CD4-positive, alpha-beta T cell treated with Interleukin-12 subunit alpha and Interleukin-12 subunit beta, for 1 hour (primary cell): ENCODE measurements at regions not wholly inside any gene's neighbourhood (a gene's known extent, or its start where the extent isn't known, plus 50 kb on each side); places are given as distances from the start of the nearest gene placed in this dataset.
"Not testable (repeated sequence)": the region's sequence is repeated elsewhere in the genome, so short reads cannot be mapped to it uniquely, and the experiment has no call there.

Experiments used
- DNase-seq: peaks from one replicate; pipeline ENCODE4 v3.0.0-alpha.2; 2020

GRCh38 chr18:59038295-59039039 is 101.2 kb upstream of the SEC11C start:
- no peak for DNase-seq

- not testable (repeated sequence) for DNase-seq
Measured at GRCh38 chr18:59039040-59039320, 100.7 kb upstream of the SEC11C start.

GRCh38 chr18:59039449-59039848 is 100.2 kb upstream of the SEC11C start:
- DNase-seq = no peak

DNA sequence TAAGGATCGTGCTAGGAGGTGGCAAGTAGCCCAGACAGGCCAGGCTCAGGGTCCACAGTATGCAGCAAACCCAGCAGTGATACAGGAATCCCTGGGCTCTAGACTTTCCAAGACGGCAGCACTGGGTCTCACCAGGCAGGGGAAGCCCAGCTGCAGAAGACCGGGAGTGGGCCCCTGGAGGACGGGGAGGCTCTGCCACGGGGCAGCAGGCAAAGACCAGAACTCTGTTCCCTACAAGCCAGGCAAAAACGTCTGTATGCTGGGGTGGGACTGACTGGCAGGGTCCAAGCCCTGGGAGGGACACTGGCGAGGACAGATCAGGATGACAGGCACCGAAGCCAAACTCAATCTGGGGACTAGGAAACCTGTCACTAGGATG is 98.9 kb upstream of the SEC11C start:
- DNase-seq = no peak

GRCh38 chr18:59041296-59041695 is 98.4 kb upstream of the SEC11C start:
- no peak for DNase-seq

DNA sequence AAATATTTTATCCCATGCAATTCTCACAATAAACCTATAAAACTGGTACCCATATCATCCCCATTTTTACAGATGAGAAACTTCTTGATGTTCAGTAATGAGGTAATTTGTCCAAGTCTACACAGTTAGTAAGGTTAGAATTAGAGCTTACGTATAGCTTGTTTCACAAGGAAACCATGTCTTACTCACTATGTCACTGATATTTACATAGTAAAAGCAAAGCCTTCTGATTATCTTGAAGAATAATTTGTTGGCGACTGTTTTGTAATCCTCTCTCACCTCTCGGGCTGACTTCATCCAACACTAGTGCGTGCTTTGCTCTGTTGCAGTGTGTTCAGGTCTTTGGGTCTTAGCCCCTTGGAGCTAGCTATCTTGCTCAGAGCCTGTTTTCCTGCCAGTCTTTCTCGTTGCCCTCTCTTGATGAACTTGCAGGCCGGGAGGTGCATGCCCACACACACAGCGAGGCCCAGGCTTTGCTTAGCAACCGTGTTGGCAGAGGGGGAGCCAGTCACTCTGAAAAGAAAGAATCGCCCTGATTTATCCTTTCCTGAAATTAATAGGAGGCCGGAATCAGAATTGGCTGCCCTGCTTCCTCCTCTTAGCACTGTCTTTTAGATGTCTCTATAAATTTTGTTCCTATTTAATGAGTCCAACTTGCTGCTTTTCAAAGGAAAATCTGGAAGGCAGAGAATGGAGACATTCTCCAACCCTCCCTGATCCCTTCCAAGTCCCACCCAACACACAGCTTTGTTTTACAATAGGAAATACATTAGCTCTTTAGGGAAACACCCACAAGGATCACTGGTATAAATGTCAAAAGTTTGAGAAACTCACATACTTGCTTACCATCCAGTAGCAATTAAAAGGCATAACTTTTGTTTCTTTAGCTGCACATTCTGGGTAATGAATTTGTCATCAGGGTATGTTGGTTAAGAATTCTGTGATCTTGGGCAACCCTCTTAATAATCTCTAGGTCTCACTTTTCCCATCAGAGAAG is 97.6 kb upstream of the SEC11C start:
- DNase-seq = no peak

DNA sequence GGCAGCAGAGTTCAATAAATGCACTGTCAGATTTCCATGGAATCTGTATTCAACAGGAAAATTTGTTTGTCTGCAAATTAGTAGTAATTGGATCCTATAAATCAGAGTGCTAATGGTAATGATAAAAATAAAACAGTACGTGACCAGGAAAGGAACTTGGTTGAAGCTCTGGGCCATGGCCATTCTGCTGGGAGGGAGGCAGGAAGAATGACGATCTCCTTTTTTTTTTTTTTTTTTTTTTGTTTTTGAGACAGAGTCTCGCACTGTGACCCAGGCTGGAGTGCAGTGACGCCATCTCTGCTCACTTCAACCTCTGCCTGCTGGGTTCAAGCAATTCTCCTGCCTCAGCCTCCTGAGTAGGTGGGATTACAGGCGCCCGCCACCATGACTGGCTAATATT is 94.8 kb upstream of the SEC11C start:
- no peak for DNase-seq

GRCh38 chr18:59047321-59048047 is 92.2 kb upstream of the SEC11C start:
- no peak for DNase-seq

- DNase-seq = no peak
Measured at GRCh38 chr18:59048048-59048363, 91.7 kb upstream of the SEC11C start.

DNA sequence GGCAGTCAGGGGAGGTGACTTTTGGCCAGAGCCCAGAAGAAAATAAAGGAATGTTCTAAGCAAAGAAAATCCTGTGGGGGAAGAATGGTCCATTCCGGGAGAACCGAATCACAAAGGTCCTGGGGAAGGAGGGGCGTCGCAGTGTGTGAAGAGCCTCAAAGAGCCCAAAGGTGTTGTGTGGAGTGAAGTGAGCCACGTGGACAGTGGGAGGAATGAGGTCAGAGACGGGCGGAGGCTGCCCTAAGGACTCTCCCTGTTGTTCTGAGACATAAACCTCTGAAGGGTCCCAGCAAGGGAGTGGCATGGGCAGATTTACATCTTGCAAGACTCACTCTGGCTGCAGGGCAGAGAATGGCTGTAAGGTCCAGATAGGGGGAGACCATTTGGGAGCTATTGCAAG is 91.3 kb upstream of the SEC11C start:
- no peak for DNase-seq

DNA sequence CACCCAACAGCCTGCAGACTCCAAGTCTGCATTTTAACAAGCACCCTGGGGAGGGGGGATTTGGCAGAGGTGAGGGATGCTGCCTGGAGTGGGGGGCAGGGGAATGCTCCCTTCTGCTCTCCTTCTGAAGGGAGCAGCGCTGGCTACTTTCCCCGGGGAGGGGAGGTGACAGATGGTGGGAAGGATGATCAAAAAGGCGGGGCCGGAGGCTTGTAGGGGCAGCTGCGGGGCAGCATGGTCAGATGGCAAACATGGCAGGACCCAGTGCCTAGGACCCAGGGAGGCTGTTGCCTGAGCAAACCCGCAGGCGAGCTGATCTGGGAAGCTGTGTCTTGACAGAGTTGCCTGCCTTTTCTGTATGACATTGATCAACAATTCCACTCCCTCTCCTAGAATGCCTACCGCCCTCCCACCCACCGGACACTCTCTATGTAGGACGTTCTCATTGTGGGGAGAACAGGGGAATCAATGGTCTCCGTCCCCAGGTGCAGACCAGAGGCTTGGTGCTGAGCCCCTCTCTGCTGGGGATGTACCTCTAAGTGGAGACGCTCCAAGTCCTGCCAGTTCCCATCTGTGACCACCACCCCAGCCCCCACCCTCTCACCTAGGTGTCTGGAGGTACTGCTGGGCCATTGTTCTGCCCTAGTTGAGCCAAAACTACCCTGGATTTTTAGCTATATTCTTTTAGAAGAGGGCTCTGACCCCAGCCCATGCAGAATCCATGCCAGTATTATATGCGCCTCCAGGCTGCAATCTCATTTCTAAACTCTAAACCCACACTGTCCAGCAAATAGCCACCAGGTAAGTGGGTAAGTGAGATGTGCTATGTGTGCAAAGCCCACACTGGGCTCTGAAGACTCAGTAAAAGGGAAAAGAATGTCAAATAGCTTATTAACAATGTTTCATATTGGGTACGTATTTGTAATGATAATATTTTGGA is 89.7 kb upstream of the SEC11C start:
- DNase-seq = no peak

GRCh38 chr18:59050661-59051057 is 89.0 kb upstream of the SEC11C start:
- no peak for DNase-seq

DNA sequence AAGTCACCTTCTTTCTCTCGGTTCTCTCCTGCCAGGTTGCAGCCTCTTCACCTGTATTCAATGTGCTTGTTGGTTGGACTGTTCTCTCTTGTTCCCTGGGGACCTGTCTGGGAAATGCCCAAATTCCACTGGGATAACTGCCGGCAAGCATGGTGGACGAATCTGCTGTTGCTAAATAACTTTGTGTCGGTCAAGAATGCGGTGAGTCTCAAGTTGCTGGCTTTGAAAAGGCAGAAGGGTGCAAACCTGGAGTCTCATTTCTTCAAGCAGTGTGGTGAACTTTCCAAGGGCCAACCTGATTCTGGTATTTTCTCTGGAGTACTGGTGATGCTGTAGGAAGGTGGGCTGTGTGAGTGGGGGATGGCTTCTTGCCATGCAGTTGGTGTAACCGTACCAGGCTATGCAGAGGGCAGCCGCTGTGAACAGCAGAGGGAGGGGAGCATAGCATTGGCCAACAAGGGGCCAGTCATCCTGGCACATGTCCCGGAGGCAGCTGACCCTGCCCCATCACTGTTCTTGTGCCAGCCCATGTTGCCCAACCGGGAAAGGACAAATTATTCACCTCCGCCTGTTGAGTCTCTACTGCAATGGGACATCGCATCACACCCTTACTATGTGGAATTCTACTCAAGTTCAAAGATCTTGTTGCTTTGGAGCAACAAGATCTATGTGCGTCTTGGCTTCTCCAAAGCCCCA is 88.1 kb upstream of the SEC11C start:
- DNase-seq = no peak

GRCh38 chr18:59052965-59053820 is 86.5 kb upstream of the SEC11C start:
- no peak for DNase-seq

DNA sequence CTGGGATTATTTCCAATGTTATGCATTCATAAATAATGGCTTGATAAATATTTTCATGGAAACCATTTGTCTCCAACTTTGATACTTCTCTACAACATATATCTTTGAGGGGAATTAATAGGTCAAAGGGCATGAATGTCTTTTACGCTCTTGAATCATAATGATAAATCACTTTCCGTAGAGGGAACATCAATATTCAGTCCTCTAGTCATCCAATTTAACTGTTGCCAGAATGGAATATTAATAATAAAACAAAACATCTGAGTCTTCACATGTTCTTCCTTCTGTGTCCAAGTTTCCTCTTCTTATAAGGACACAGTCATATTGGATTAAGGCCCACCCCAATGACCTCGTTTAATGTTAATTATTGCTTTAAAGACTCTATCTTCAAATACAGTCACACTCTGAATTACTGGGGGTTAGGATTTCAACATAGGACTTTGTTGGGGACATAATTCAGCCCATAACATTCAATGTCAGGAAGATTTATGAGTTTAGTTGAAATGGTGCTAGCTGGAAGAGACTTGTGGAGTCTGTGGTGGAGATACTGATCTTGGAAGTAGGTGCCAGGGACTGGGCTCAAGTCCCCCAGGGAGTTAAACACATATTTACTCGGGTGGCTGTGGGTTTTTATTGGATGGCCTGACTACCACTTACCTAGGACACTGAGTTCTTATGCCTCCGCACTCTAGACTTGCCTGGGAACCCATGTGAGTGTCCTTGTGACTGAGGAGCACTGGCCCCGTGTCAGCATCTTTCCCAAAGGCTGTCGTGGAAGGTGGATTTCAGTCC is 85.0 kb upstream of the SEC11C start:
- no peak for DNase-seq

GRCh38 chr18:59055345-59056032 is 84.2 kb upstream of the SEC11C start:
- DNase-seq = no peak

- DNase-seq = peak; percentile 44
Measured at GRCh38 chr18:59056706-59057492, 82.8 kb upstream of the SEC11C start.

DNA sequence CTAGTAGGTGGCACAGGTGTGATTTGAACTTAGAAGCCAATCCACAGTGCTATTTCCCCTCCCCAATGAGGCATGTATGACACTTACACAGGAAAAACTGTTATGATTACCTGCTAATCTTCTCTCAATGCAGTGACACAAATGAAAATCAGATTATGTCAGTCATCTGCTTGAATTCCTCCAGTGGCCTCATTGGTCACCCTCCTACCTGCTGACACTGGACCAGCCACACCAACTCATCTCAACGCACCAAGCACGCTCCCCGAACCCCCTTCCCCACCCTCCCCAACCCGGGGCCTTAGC is 82.2 kb upstream of the SEC11C start:
- DNase-seq = no peak

GRCh38 chr18:59057969-59058368 is 81.7 kb upstream of the SEC11C start:
- no peak for DNase-seq
